Astrocyte (in vitro differentiated cells and primary cell): ENCODE measurements at regions not wholly inside any gene's neighbourhood (a gene's known extent, or its start where the extent isn't known, plus 50 kb on each side); places are given as distances from the start of the nearest gene placed in this dataset.

Experiments
- EZH2 ChIP-seq: IDR thresholded peaks from 2 replicates; pipeline ENCODE4 v1.6.1; 2012; ENCODE audit warnings: mild to moderate bottlenecking, low read length, inconsistent platforms; ENCODE audit not compliant: insufficient read depth
- TF ChIP-seq, protein P1 (sequence below): IDR thresholded peaks from 2 replicates; pipeline ENCODE4 v1.5.1; 2011; ENCODE audit warnings: low read depth, mild to moderate bottlenecking, inconsistent platforms, low read length, moderate library complexity; ENCODE audit not compliant: insufficient read depth

DNA sequence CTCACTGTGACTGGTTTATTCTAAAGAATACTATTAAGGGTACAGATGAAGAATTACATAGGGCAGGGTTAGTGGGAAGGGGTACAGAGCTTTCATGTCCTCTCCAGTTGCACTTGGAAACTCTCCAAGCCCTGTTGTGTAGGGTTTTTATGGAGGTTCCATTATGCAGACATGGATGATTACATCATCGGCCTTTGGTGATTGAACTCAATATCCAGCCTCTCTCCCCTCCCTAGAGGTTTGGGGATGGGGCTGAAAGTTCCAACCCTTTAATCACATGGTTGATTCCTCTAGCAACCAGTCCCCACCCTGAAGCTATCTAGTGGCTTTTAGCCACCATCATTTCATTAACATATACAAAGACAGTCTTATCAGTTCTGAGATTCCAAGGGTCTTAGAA lies 472.6 kb downstream of the BUD13 start:
- TF ChIP-seq, protein P1, sequence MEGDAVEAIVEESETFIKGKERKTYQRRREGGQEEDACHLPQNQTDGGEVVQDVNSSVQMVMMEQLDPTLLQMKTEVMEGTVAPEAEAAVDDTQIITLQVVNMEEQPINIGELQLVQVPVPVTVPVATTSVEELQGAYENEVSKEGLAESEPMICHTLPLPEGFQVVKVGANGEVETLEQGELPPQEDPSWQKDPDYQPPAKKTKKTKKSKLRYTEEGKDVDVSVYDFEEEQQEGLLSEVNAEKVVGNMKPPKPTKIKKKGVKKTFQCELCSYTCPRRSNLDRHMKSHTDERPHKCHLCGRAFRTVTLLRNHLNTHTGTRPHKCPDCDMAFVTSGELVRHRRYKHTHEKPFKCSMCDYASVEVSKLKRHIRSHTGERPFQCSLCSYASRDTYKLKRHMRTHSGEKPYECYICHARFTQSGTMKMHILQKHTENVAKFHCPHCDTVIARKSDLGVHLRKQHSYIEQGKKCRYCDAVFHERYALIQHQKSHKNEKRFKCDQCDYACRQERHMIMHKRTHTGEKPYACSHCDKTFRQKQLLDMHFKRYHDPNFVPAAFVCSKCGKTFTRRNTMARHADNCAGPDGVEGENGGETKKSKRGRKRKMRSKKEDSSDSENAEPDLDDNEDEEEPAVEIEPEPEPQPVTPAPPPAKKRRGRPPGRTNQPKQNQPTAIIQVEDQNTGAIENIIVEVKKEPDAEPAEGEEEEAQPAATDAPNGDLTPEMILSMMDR: no peak
- no peak for TF ChIP-seq EZH2
